ENCODE measurements at regions not wholly inside any gene's neighbourhood (a gene's known extent, or its start where the extent isn't known, plus 50 kb on each side); places are given as distances from the start of the nearest gene placed in this dataset.

GRCh38 chr3:27542476-27542875 lies 58.3 kb upstream of the SLC4A7 start:
- TF ChIP-seq CTCF (IDR thresholded peaks at IDR 0.05) (no peak), POLR2A (IDR thresholded peaks at IDR 0.05) (no peak)
